ENCODE measurements at regions not wholly inside any gene's neighbourhood (a gene's known extent, or its start where the extent isn't known, plus 50 kb on each side); places are given as distances from the start of the nearest gene placed in this dataset.

- DNase-seq (ENCODE audit: low read depth in 1 of 2, low spot score in 1 of 2) (no peak), ATAC-seq (no peak), FAIRE-seq (no peak)
- Histone ChIP-seq H3K4me3 (no peak overlapping the region), H3K27ac (no peak overlapping the region), H3K4me2 (no peak overlapping the region), H3K9me3 (no peaks in the 10 kb centered on the region), H3K4me1 (no peaks in the 10 kb centered on the region)
- POLR2A ChIA-PET: no interaction called here
- CTCF ChIA-PET: no interaction called here
- 9% methylated on average over 1 of the region's 1 CpG for WGBS (ENCODE audit: missing lambda C conversion rate)
- TF ChIP-seq EHMT2 (IDR thresholded peaks at IDR 0.05; ENCODE audit: low read depth): no peak
- TF ChIP-seq CBX2 (IDR thresholded peaks at IDR 0.05; ENCODE audit: borderline replicate concordance, low read depth): no peak
- no peak for TF ChIP-seq BHLHE40 (IDR thresholded peaks at IDR 0.05; ENCODE audit: low read depth, low read length)
- TF ChIP-seq ZNF302 (CRISPR knock-in tag; IDR thresholded peaks at IDR 0.05): no peak
- TF ChIP-seq NFE2L2 (conservative IDR thresholded peaks at IDR 0.05; ENCODE audit: low read length): no peak
- TF ChIP-seq KDM1A (IDR thresholded peaks at IDR 0.05; ENCODE audit: low read depth): no peak
- TF ChIP-seq KDM5A (IDR thresholded peaks at IDR 0.05): no peak
- no peak for TF ChIP-seq E2F6 (IDR thresholded peaks at IDR 0.05; ENCODE audit: borderline replicate concordance, low read depth)
- no peak for TF ChIP-seq MAFK (IDR thresholded peaks at IDR 0.05; ENCODE audit: partially characterized antibody)
- TF ChIP-seq NR3C1 (IDR thresholded peaks at IDR 0.05): no peak
Measured at GRCh38 chr4:31660916-31661315, 940.7 kb downstream of the PCDH7 start.

- CTCF ChIA-PET: no interaction called here
Measured at GRCh38 chr4:31662951-31663350, 942.8 kb downstream of the PCDH7 start.

More at GRCh38 chr4:31662951-31663350, 942.8 kb downstream of the PCDH7 start:
- Histone ChIP-seq H3K4me3 (no peak overlapping the region), H3K4me2 (no peak overlapping the region), H3K9me3 (no peaks in the 10 kb centered on the region), H3K27ac (no peak overlapping the region), H3K4me1 (no peaks in the 10 kb centered on the region)
- WGBS (ENCODE audit: missing lambda C conversion rate): 57% methylated on average over 2 of the region's 2 CpGs
- ATAC-seq (no peak), FAIRE-seq (no peak), DNase-seq (ENCODE audit: low read depth in 1 of 2, low spot score in 1 of 2) (no peak)
- POLR2A ChIA-PET: no interaction called here
- TF ChIP-seq RARB (CRISPR knock-in tag; IDR thresholded peaks at IDR 0.05): no peak
- no peak for TF ChIP-seq NR3C1 (IDR thresholded peaks at IDR 0.05)
- no peak for TF ChIP-seq MAFK (IDR thresholded peaks at IDR 0.05; ENCODE audit: partially characterized antibody)
- TF ChIP-seq REST (IDR thresholded peaks at IDR 0.05): no peak
- TF ChIP-seq ZFP36 (IDR thresholded peaks at IDR 0.05; ENCODE audit: borderline replicate concordance, partially characterized antibody): no peak
- no peak for TF ChIP-seq RCOR1 (IDR thresholded peaks at IDR 0.05; ENCODE audit: low read depth, low read length)
- no peak for TF ChIP-seq CTCF (IDR thresholded peaks at IDR 0.05)
